Loucy (cell line): ENCODE measurements at regions not wholly inside any gene's neighbourhood (a gene's known extent, or its start where the extent isn't known, plus 50 kb on each side); places are given as distances from the start of the nearest gene placed in this dataset.
"Not testable (repeated sequence)": the region's sequence is repeated elsewhere in the genome, so short reads cannot be mapped to it uniquely, and the experiment has no call there.

Experiments
- H2AFZ ChIP-seq: fragments of 200-600 bp; sonication (generic); 2 replicates; pipeline ENCODE4 v1.6.0; 2016; ENCODE audit warnings: antibody characterized with exemption, mild to moderate bottlenecking, low read length, moderate library complexity
- H3F3A ChIP-seq: fragments of 200-600 bp; 2 replicates; pipeline ENCODE4 v1.6.0; 2016; ENCODE audit warnings: antibody characterized with exemption, low read depth, mild to moderate bottlenecking
- H3K27me3 ChIP-seq: fragments of 200-600 bp; sonication (generic); 2 replicates; pipeline ENCODE4 v1.6.1; 2014; ENCODE audit warnings: low read length, mild to moderate bottlenecking; ENCODE audit not compliant: insufficient read depth, poor library complexity, severe bottlenecking
- H3K36me3 ChIP-seq: fragments of 200-600 bp; sonication (generic); 2 replicates; pipeline ENCODE4 v1.6.1; 2016; ENCODE audit warnings: low read length; ENCODE audit not compliant: insufficient read depth
- H3K4me1 ChIP-seq: fragments of 200-600 bp; sonication (generic); 2 replicates; pipeline ENCODE4 v1.5.1; 2014; ENCODE audit warnings: low read length, mild to moderate bottlenecking; ENCODE audit not compliant: insufficient read depth, poor library complexity, severe bottlenecking
- H3K4me2 ChIP-seq: fragments of 200-600 bp; sonication (generic); 2 replicates; pipeline ENCODE4 v1.6.0; 2014; ENCODE audit warnings: antibody characterized with exemption, low read length, low read depth, mild to moderate bottlenecking; ENCODE audit not compliant: poor library complexity, severe bottlenecking
- H3K4me3 ChIP-seq: fragments of 200-600 bp; sonication (generic); 2 replicates; pipeline ENCODE4 v1.5.1; 2014; ENCODE audit warnings: low read length, mild to moderate bottlenecking, mixed read lengths; ENCODE audit not compliant: poor library complexity, severe bottlenecking
- H3K79me2 ChIP-seq: fragments of 200-600 bp; sonication (generic); 2 replicates; pipeline ENCODE4 v1.6.1; 2014; ENCODE audit warnings: low read length; ENCODE audit not compliant: insufficient read depth
- H3K9ac ChIP-seq: fragments of 200-600 bp; sonication (generic); 2 replicates; pipeline ENCODE4 v1.6.0; 2014; ENCODE audit warnings: mild to moderate bottlenecking, low read depth, low read length, moderate library complexity; ENCODE audit not compliant: poor library complexity, severe bottlenecking
- H3K9me2 ChIP-seq: fragments of 200-600 bp; sonication (generic); replicated peaks from 2 replicates; pipeline ENCODE4 v1.6.1; 2016; ENCODE audit warnings: low read depth, low read length, mixed read lengths
- H3K9me3 ChIP-seq: fragments of 200-600 bp; sonication (generic); 2 replicates; pipeline ENCODE4 v1.6.1; 2014; ENCODE audit warnings: mild to moderate bottlenecking, antibody characterized with exemption, low read length, low read depth; ENCODE audit not compliant: insufficient read depth
- H4K20me1 ChIP-seq: fragments of 200-600 bp; sonication (generic); 2 replicates; pipeline ENCODE4 v1.6.0; 2014; ENCODE audit warnings: antibody characterized with exemption, low read length, mild to moderate bottlenecking; ENCODE audit not compliant: insufficient read depth, poor library complexity, severe bottlenecking
- CTCF ChIP-seq: fragments of 200-600 bp; sonication (generic); conservative IDR thresholded peaks from 2 replicates; pipeline ENCODE4 v1.5.1; 2014; ENCODE audit warnings: mild to moderate bottlenecking, antibody characterized with exemption, low read length
- EZH2phosphoT487 ChIP-seq: fragments of 200-600 bp; IDR thresholded peaks from 2 replicates; pipeline ENCODE4 v1.6.1; 2018; ENCODE audit warnings: antibody characterized with exemption, mild to moderate bottlenecking, moderate library complexity, borderline replicate concordance

- no peaks in the 10 kb centered on the region for H3K27me3 ChIP-seq
- TF ChIP-seq EZH2phosphoT487 (no peak), CTCF (no peak)
- H3K4me1 ChIP-seq = no peaks in the 10 kb centered on the region
- no peaks in the 10 kb centered on the region for H3K9me2 ChIP-seq
- no peaks in the 10 kb centered on the region for H4K20me1 ChIP-seq
- H3F3A ChIP-seq = no peaks in the 10 kb centered on the region
- H3K4me3 ChIP-seq = no peak overlapping the region
- H3K9me3 ChIP-seq = no peaks in the 10 kb centered on the region
- no peaks in the 10 kb centered on the region for H3K36me3 ChIP-seq
- no peak overlapping the region for H3K9ac ChIP-seq
- no peaks in the 10 kb centered on the region for H3K79me2 ChIP-seq
- no peak overlapping the region for H2AFZ ChIP-seq
- no peak overlapping the region for H3K4me2 ChIP-seq
These were observed 1138.0 kb upstream of the TMPRSS15 start for GRCh38 chr21:19541602-19542001.

GRCh38 chr21:19544493-19544892 lies 1140.9 kb upstream of the TMPRSS15 start:
- not testable (repeated sequence) for H3F3A ChIP-seq, H3K9ac ChIP-seq, H3K9me3 ChIP-seq, H3K9me2 ChIP-seq, H3K4me1 ChIP-seq, H3K79me2 ChIP-seq, H4K20me1 ChIP-seq, H3K36me3 ChIP-seq, H3K4me3 ChIP-seq, H3K4me2 ChIP-seq, H2AFZ ChIP-seq, H3K27me3 ChIP-seq

- H3K4me3 ChIP-seq = no peak overlapping the region
These were observed 1144.6 kb upstream of the TMPRSS15 start for GRCh38 chr21:19547951-19548840.

More at GRCh38 chr21:19547951-19548840, 1144.6 kb upstream of the TMPRSS15 start:
- Histone ChIP-seq H3K27me3 (no peaks in the 10 kb centered on the region), H3K9me3 (no peaks in the 10 kb centered on the region), H4K20me1 (no peaks in the 10 kb centered on the region), H2AFZ (no peak overlapping the region), H3K4me1 (no peaks in the 10 kb centered on the region), H3K9ac (no peak overlapping the region), H3K79me2 (no peaks in the 10 kb centered on the region), H3K36me3 (no peaks in the 10 kb centered on the region), H3K4me2 (no peak overlapping the region), H3F3A (no peaks in the 10 kb centered on the region), H3K9me2 (no peaks in the 10 kb centered on the region)
- no peak for TF ChIP-seq CTCF
- TF ChIP-seq EZH2phosphoT487 = no peak
